Muscle of leg (tissue), 3 donors: ENCODE measurements at regions not wholly inside any gene's neighbourhood (a gene's known extent, or its start where the extent isn't known, plus 50 kb on each side); places are given as distances from the start of the nearest gene placed in this dataset.
"Not testable (repeated sequence)": the region's sequence is repeated elsewhere in the genome, so short reads cannot be mapped to it uniquely, and the experiment has no call there.

Experiments used
- DNase-seq: peaks from one replicate; pipeline ENCODE4 v3.0.0; 2013
- H3K27ac ChIP-seq: one replicate; pipeline ENCODE4 v1.5.1; 2013; ENCODE audit warnings: mild to moderate bottlenecking, low read length, control low read depth
- H3K27me3 ChIP-seq: one replicate; pipeline ENCODE4 v1.6.1; 2013; ENCODE audit warnings: low read length; ENCODE audit not compliant: control insufficient read depth, insufficient read depth
- H3K36me3 ChIP-seq: one replicate; pipeline ENCODE4 v1.6.1; 2013; ENCODE audit warnings: low read length; ENCODE audit not compliant: control insufficient read depth, insufficient read depth
- H3K4me1 ChIP-seq: one replicate; pipeline ENCODE4 v1.6.1; 2013; ENCODE audit warnings: low read length; ENCODE audit not compliant: control insufficient read depth, insufficient read depth
- H3K4me3 ChIP-seq: one replicate; pipeline ENCODE4 v1.5.1; 2013; ENCODE audit warnings: low read length, control low read depth
- H3K9me3 ChIP-seq: replicated peaks from 2 replicates; pipeline ENCODE4 v1.6.1; 2013; ENCODE audit warnings: low read depth, low read length; ENCODE audit not compliant: control insufficient read depth
- WGBS: methylation state at CpG from one replicate; pipeline ENCODE4 v1.1.5; 2013; ENCODE audit warnings: missing lambda C conversion rate; ENCODE audit not compliant: insufficient coverage; 5-methylcytosine and 5-hydroxymethylcytosine counted together

DNA sequence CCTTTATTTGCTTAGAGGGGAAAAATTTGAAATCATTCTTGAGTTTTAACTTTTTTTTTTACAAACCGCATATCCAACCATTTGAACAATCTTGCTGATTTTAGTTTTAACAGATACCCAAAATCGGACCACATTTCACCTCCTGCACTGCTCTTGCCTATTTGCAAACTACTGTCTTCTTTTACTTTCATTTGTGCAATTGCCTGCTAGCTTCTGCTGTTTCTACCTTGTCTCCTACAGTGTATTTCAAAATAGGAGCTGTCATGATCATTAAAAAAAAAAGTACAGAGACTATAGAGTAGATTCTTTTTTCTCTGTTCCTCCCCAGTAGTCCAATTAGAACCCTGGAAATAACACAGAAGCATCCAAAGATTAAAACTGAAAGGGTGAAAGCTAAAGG, 1081.2 kb downstream of the SOCS6 start:
- H3K27me3 ChIP-seq, result no peaks in the 10 kb centered on the region
- no peak for DNase-seq
- H3K36me3 ChIP-seq, result no peaks in the 10 kb centered on the region
- H3K27ac ChIP-seq, result no peak overlapping the region
- H3K9me3 ChIP-seq, result peaks cover 14% of the 10 kb centered on the region
- 92% methylated on average over 2 of the region's 2 CpGs for WGBS
- no peaks in the 10 kb centered on the region for H3K4me1 ChIP-seq
- no peak overlapping the region for H3K4me3 ChIP-seq

DNA sequence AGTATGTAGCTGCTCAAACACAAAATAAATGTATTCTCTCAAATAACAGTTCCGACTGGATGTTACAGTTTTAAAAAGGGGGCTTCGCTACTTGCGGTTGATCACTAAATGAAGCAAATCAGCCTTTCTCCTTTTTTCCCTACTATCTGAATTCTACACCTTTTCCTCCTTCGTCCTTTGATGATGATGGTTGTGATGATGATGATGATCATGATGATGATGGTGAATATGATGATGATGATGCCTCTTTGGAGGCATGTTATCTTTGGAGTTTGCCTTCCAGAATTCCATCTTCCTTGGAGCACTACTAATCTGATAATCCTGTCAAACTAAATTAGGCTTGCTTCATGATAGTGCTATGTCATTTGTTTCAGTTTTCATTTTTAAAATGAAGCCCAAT, 1073.3 kb downstream of the SOCS6 start:
- DNase-seq, result no peak

DNA sequence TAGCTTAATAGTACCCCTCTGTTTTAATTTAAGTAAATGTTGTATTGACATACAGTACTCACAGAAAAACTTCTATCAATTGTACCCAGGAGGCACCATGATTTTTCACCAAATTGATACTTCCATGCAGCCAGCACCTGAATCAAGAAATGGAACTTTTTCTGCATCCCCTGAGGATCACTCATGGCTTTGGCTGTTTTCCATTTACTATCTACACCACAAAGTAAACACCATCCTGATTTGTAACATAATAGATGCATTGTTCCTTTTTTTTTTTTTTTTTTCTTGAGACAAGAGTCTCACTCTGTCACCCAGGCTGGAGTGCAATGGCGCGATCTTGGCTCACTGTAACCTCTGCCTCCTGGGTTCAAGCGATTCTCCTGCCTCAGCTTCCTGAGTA, 1066.8 kb downstream of the SOCS6 start:
- not testable (repeated sequence) for H3K27ac ChIP-seq, DNase-seq, H3K4me1 ChIP-seq, H3K9me3 ChIP-seq, H3K36me3 ChIP-seq, H3K27me3 ChIP-seq, H3K4me3 ChIP-seq
- WGBS, result 100% methylated on average over 1 of the region's 3 CpGs

More for the DNA sequence above, 1073.3 kb downstream of the SOCS6 start:
- Histone ChIP-seq H3K4me1 (no peaks in the 10 kb centered on the region), H3K4me3 (no peak overlapping the region), H3K27ac (no peak overlapping the region), H3K36me3 (no peaks in the 10 kb centered on the region), H3K9me3 (peaks cover 6% of the 10 kb centered on the region), H3K27me3 (no peaks in the 10 kb centered on the region)
- 80% methylated on average over 1 of the region's 4 CpGs for WGBS

DNA sequence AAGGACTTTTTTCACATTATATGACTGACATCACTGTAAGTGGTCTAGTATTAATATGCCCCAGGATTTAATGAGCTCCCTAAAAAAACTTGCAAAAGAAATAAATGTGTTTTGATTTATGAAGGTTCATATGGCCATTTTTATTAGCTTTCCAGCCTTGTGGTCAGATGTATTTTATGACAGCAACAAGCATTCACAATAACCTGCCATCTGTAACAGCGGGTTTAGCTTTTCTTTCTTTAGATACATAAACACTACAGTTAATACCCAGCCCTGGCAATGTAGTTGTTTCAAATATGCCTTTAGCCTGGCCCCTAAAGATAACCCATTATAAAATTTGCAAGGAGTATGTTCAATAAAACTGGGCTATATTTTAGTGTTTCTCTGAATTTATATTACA, 1063.8 kb downstream of the SOCS6 start:
- no CpG with 5 or more reads among the region's 1 CpG for WGBS
- Histone ChIP-seq H3K4me3 (no peak overlapping the region), H3K27me3 (no peaks in the 10 kb centered on the region), H3K9me3 (no peaks in the 10 kb centered on the region), H3K36me3 (no peaks in the 10 kb centered on the region), H3K27ac (no peak overlapping the region), H3K4me1 (no peaks in the 10 kb centered on the region)
- no peak for DNase-seq

DNA sequence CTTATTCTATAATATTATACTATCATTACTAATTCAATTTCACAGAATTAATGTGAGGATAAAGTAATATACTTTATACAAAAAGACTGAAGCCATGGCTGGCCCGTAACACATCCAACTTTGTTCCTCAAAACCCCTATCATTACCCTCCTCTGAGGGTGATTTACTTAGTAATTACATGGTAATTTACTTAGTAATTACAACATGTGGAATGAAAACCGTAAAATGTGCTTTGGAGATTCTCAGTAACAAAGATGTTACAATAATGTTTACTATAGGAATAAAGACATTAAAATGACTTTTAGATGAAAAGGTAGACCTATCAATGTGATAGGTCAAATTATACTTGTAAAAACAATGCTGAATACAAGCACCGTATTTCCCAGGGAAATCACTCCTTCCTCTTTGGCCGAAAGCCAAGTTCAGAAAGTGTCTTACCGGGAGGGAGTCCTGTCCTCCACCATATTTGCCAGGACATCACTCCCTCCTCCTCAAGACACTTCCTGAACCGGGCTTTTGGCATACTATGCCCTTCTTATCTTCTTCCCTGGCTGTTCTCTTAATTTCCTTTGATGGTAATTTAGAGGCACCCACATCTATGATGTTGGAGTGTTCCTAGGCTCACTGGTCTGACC, 1047.8 kb downstream of the SOCS6 start:
- H3K9me3 ChIP-seq, result no peaks in the 10 kb centered on the region
- no peaks in the 10 kb centered on the region for H3K36me3 ChIP-seq
- no CpG with 5 or more reads among the region's 6 CpGs for WGBS
- no peaks in the 10 kb centered on the region for H3K27me3 ChIP-seq
- H3K27ac ChIP-seq, result no peak overlapping the region
- peak; percentile 5 for DNase-seq
- no peaks in the 10 kb centered on the region for H3K4me1 ChIP-seq
- H3K4me3 ChIP-seq, result no peak overlapping the region

DNA sequence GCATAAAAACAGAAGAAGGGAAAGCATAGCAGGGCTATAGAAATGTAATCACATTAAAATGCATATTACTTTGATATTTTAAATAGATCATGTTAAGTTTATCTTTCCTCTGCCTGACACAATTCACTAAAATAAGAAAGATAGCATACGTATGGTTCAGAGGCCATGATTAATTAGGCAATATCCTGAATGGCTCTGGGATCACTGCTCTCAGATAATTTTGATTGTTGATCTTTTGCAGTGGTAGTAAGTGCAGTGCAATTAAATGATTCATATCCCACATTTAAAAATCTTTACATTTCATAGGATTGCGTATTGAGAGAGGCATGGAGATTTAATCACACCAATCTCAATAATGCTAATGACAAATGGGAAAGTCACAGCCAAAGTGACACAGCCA, 1040.7 kb downstream of the SOCS6 start:
- Histone ChIP-seq H3K4me3 (no peak overlapping the region), H3K4me1 (no peaks in the 10 kb centered on the region), H3K27ac (no peak overlapping the region), H3K27me3 (no peaks in the 10 kb centered on the region), H3K9me3 (no peaks in the 10 kb centered on the region), H3K36me3 (no peaks in the 10 kb centered on the region)
- WGBS, result no CpG with 5 or more reads among the region's 2 CpGs
- DNase-seq, result no peak

DNA sequence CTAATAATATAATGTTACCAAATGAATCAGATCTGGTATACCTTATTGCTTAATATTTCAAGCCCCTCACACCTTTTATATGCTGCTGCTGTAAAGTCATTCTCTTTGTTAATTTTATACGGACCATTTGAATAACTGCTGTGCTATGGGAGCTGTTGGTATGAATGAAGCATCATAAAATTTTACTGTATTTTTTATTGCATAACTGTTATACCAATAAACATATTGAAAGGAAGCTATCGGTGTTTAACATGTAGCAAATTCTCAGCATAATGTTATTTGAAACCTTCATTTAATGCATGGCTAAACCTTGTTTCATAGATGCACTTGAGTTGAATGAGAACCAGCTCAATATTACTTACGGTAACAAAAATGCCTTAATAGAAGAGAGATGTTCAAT, 1040.3 kb downstream of the SOCS6 start:
- H3K27ac ChIP-seq, result no peak overlapping the region
- H3K4me1 ChIP-seq, result no peaks in the 10 kb centered on the region
- no CpG with 5 or more reads among the region's 3 CpGs for WGBS
- H3K4me3 ChIP-seq, result no peak overlapping the region
- no peaks in the 10 kb centered on the region for H3K27me3 ChIP-seq
- H3K9me3 ChIP-seq, result no peaks in the 10 kb centered on the region
- no peak for DNase-seq
- H3K36me3 ChIP-seq, result no peaks in the 10 kb centered on the region

DNA sequence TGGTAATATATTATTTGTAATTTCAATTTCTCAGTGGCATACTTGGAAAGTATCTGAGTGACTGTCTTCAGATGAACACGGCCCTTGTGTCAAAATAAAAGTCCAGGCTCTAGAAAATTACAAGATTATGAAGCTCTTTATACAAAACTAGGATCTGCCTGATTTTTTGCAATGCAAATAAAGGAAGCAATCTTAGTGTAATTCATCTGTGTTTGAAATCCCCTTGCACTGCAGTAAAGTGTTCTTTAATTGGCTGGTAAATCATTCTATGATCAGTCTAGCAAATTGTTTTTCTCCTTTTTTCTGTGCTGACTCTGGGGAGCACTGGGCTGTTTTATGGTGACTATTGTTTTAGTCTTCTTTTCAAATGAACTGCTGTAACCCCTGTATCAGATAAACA, 1039.0 kb downstream of the SOCS6 start:
- no peaks in the 10 kb centered on the region for H3K9me3 ChIP-seq

DNA sequence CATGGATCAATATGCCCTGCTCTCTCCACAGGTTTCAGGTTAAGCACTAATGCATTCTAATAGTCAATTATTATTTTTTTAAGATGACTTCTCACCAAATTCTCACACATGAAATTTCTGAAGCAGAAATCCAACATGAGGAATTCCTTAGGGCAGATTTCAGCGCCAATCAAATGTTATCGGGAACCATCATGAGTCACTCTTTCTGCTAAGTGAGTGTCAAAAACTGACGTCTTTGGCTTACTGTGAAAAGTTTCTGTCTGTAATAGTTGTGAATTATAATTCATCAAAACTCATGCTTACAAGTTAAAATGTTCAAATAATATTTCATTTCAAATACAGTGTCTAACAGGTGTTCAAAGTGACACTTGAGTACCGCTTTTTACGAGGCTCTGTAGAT, 1038.6 kb downstream of the SOCS6 start:
- H3K4me3 ChIP-seq, result no peak overlapping the region
- H3K9me3 ChIP-seq, result no peaks in the 10 kb centered on the region
- H3K4me1 ChIP-seq, result no peaks in the 10 kb centered on the region
- no peaks in the 10 kb centered on the region for H3K27me3 ChIP-seq
- no peaks in the 10 kb centered on the region for H3K36me3 ChIP-seq
- WGBS, result no CpG with 5 or more reads among the region's 5 CpGs
- H3K27ac ChIP-seq, result no peak overlapping the region
- DNase-seq, result peak; percentile 2

More for the DNA sequence above, 1039.0 kb downstream of the SOCS6 start:
- Histone ChIP-seq H3K36me3 (no peaks in the 10 kb centered on the region), H3K4me3 (no peak overlapping the region), H3K27me3 (no peaks in the 10 kb centered on the region), H3K4me1 (no peaks in the 10 kb centered on the region), H3K27ac (no peak overlapping the region)
- no CpG with 5 or more reads among the region's 1 CpG for WGBS
- peak; percentile 0 for DNase-seq

DNA sequence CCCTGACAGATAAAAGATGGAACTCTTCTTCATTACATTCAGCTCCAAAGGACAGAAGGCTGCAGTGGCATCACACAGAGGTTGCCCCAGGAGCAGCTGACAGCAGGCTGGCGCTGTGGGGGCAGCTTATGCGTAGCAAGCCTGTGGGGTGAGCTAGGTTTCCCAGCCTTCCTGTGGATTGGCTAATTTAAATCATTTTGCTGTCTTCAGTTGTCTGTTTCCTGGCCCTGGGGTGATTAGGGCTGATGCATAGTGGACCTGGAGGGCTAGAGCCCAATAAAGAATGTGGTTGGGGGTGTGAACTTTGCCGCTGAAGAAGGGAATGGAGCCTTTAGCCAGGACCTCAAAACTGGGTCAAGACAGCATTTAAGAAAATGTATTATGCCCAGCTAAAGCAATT, 1038.0 kb downstream of the SOCS6 start:
- Histone ChIP-seq H3K9me3 (no peaks in the 10 kb centered on the region), H3K27ac (no peak overlapping the region), H3K4me3 (no peak overlapping the region), H3K4me1 (no peaks in the 10 kb centered on the region), H3K27me3 (no peaks in the 10 kb centered on the region), H3K36me3 (no peaks in the 10 kb centered on the region)
- 72% methylated on average over 2 of the region's 3 CpGs for WGBS
- no peak for DNase-seq

DNA sequence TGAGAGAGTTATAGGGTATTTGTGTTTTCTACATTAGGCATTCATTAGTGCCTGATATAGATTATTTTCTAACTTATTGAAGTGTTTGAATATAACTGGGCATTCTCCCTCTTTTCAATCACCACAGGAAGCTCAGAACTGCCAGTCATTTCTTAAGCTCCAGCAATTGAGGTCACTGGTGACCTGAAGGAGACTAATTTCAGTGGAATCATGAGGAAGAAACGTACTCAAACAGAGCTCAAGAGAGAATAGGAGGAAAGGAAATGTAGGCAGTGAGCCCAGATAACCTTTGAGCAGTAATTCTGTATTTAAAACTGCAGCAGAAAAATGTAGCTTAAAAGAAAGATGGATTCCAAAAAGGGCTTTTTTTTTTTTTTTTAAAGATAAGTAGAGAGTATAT, 1035.5 kb downstream of the SOCS6 start:
- Histone ChIP-seq H3K4me3 (no peak overlapping the region), H3K4me1 (no peaks in the 10 kb centered on the region), H3K27ac (no peak overlapping the region), H3K36me3 (no peaks in the 10 kb centered on the region), H3K9me3 (no peaks in the 10 kb centered on the region), H3K27me3 (no peaks in the 10 kb centered on the region)
- DNase-seq, result no peak
- 27% methylated on average over 1 of the region's 1 CpG for WGBS
